BE2C (cell line): ENCODE measurements at regions not wholly inside any gene's neighbourhood (a gene's known extent, or its start where the extent isn't known, plus 50 kb on each side); places are given as distances from the start of the nearest gene placed in this dataset.

Experiments used
- DNase-seq: peaks from one replicate; pipeline ENCODE4 v3.0.0-alpha.2; 2020
- H3K27me3 ChIP-seq: fragments of 250-450 bp; sonication (Bioruptor Pico); 2 replicates; pipeline ENCODE4 v1.5.1; 2020; ENCODE audit warnings: mild to moderate bottlenecking
- H3K36me3 ChIP-seq: fragments of 250-450 bp; sonication (Bioruptor Pico); 2 replicates; pipeline ENCODE4 v1.5.1; 2020; ENCODE audit warnings: mild to moderate bottlenecking
- H3K4me1 ChIP-seq: fragments of 250-450 bp; sonication (Bioruptor Pico); 2 replicates; pipeline ENCODE4 v1.5.1; 2020
- H3K4me3 ChIP-seq: 2 replicates; pipeline ENCODE4 v1.5.1; 2011; ENCODE audit warnings: low read depth, low read length
- H3K9me3 ChIP-seq: fragments of 250-450 bp; sonication (Bioruptor Pico); 2 replicates; pipeline ENCODE4 v1.5.1; 2020
- CTCF ChIP-seq: IDR thresholded peaks from 2 replicates; pipeline ENCODE4 v1.5.1; 2012; ENCODE audit warnings: mild to moderate bottlenecking, low read depth, low read length

- Histone ChIP-seq H3K4me1 (no peaks in the 10 kb centered on the region), H3K4me3 (no peak overlapping the region), H3K9me3 (no peaks in the 10 kb centered on the region), H3K36me3 (no peaks in the 10 kb centered on the region), H3K27me3 (no peaks in the 10 kb centered on the region)
- TF ChIP-seq CTCF, result no peak
- no peak for DNase-seq
These were observed 244.8 kb upstream of the NCKAP5 start for GRCh38 chr2:133812826-133813617.

GRCh38 chr2:133814890-133815289, 246.6 kb upstream of the NCKAP5 start:
- peaks cover 3% of the 10 kb centered on the region; the same call in 1 of the 2 replicates for H3K4me1 ChIP-seq
- no peaks in the 10 kb centered on the region for H3K9me3 ChIP-seq
- no peaks in the 10 kb centered on the region for H3K36me3 ChIP-seq
- TF ChIP-seq CTCF, result no peak
- no peak overlapping the region for H3K4me3 ChIP-seq
- DNase-seq, result no peak
- no peaks in the 10 kb centered on the region for H3K27me3 ChIP-seq

GRCh38 chr2:133816037-133816436, 247.8 kb upstream of the NCKAP5 start:
- H3K4me3 ChIP-seq, result no peak overlapping the region
- no peaks in the 10 kb centered on the region for H3K27me3 ChIP-seq
- TF ChIP-seq CTCF, result no peak
- DNase-seq, result no peak
- peaks cover 3% of the 10 kb centered on the region; the same call in 1 of the 2 replicates for H3K4me1 ChIP-seq
- H3K9me3 ChIP-seq, result no peaks in the 10 kb centered on the region
- H3K36me3 ChIP-seq, result no peaks in the 10 kb centered on the region

- Histone ChIP-seq H3K27me3 (no peaks in the 10 kb centered on the region), H3K9me3 (no peaks in the 10 kb centered on the region), H3K36me3 (no peaks in the 10 kb centered on the region), H3K4me1 (peaks cover 3% of the 10 kb centered on the region; the same call in 1 of the 2 replicates), H3K4me3 (no peak overlapping the region)
- TF ChIP-seq CTCF, result no peak
- peak; percentile 27 for DNase-seq
These were observed 249.7 kb upstream of the NCKAP5 start for GRCh38 chr2:133817680-133818566.

GRCh38 chr2:133818661-133819060, 250.4 kb upstream of the NCKAP5 start:
- H3K9me3 ChIP-seq, result no peaks in the 10 kb centered on the region
- no peak overlapping the region for H3K4me3 ChIP-seq
- peaks cover 3% of the 10 kb centered on the region; the same call in 1 of the 2 replicates for H3K4me1 ChIP-seq
- TF ChIP-seq CTCF, result no peak
- H3K27me3 ChIP-seq, result no peaks in the 10 kb centered on the region
- H3K36me3 ChIP-seq, result no peaks in the 10 kb centered on the region
- no peak for DNase-seq
